ENCODE measurements at regions not wholly inside any gene's neighbourhood (a gene's known extent, or its start where the extent isn't known, plus 50 kb on each side); places are given as distances from the start of the nearest gene placed in this dataset.

GRCh38 chr6:19668710-19669109 lies 168.5 kb upstream of the ID4 start:
- no peaks in the 10 kb centered on the region for H4K20me1 ChIP-seq (ENCODE audit: control insufficient read depth, insufficient read depth)
- POLR2A ChIA-PET, result no interaction called here
- H3K4me2 ChIP-seq (ENCODE audit: control insufficient read depth, insufficient read depth), result no peak overlapping the region
- no TSS peak for BruUV-seq (replicated peaks)
- SMC1A ChIA-PET (ENCODE audit: uncharacterized antibody, unreplicated experiment), result no interaction called here
- no peak for ATAC-seq
- no peak overlapping the region for H3K4me3 ChIP-seq
- RAD21 ChIA-PET (ENCODE audit: unreplicated experiment), result no interaction called here
- H3K9ac ChIP-seq (ENCODE audit: control insufficient read depth, insufficient read depth, low read length), result no peak overlapping the region
- intact Hi-C loops (cut with micrococcal nuclease; ENCODE audit: unreplicated experiment), result no loop called here
- TF ChIP-seq IRF3 (IDR thresholded peaks at IDR 0.05) (no peak), CBX3 (IDR thresholded peaks at IDR 0.05; ENCODE audit: borderline replicate concordance, low read depth) (no peak), NR2C1 (IDR thresholded peaks at IDR 0.05) (no peak), SPI1 (IDR thresholded peaks at IDR 0.05; ENCODE audit: borderline replicate concordance, insufficient read depth, low read depth, low read length) (no peak), STAT1 (conservative IDR thresholded peaks at IDR 0.05) (no peak), MYC (IDR thresholded peaks at IDR 0.05; ENCODE audit: insufficient read depth, insufficient read length, insufficient replicate concordance, low read length, severe bottlenecking) (no peak), EZH2 (IDR thresholded peaks at IDR 0.05; ENCODE audit: borderline replicate concordance, control insufficient read depth, low read depth, low read length) (no peak), PML (IDR thresholded peaks at IDR 0.05; ENCODE audit: low read length) (no peak), TAF1 (IDR thresholded peaks at IDR 0.05; ENCODE audit: borderline replicate concordance, low read depth, low read length) (no peak), ATF7 (IDR thresholded peaks at IDR 0.05; ENCODE audit: low read depth) (no peak), ATF3 (IDR thresholded peaks at IDR 0.05; ENCODE audit: borderline replicate concordance, extremely low read depth, low read depth, low read length) (no peak), RFX5 (IDR thresholded peaks at IDR 0.05; ENCODE audit: low read depth, low read length) (no peak), USF2 (IDR thresholded peaks at IDR 0.05; ENCODE audit: borderline replicate concordance, low read depth, low read length) (no peak), CHD1 (IDR thresholded peaks at IDR 0.05; ENCODE audit: low read depth, low read length) (no peak)
- no peak for DNase-seq (ENCODE audit: low read depth, low spot score)
- H3K4me1 ChIP-seq (ENCODE audit: control insufficient read depth, insufficient read depth, low read length), result no peaks in the 10 kb centered on the region
- no peaks in the 10 kb centered on the region for H3K27me3 ChIP-seq (replicated peaks in 1 of 2; ENCODE audit: control insufficient read depth in 2 of 2, insufficient read depth in 2 of 2, low read length in 1 of 2)
- no peak overlapping the region for H3K27ac ChIP-seq (ENCODE audit: control insufficient read depth, insufficient read depth)
- no peak overlapping the region for H2AFZ ChIP-seq (ENCODE audit: control insufficient read depth, low read depth, low read length)
- FAIRE-seq, result no peak
- H3K9me3 ChIP-seq (replicated peaks; ENCODE audit: control insufficient read depth, insufficient read depth, low read length), result no peaks in the 10 kb centered on the region
- H3K36me3 ChIP-seq (ENCODE audit: control insufficient read depth in 2 of 2, insufficient read depth in 2 of 2, low read length in 1 of 2), result no peaks in the 10 kb centered on the region
- CTCF ChIA-PET, result no interaction called here
- H3K79me2 ChIP-seq (ENCODE audit: control insufficient read depth, insufficient read depth, low read length), result no peaks in the 10 kb centered on the region
- in situ Hi-C loops (cut with MboI), result no loop called here

Measured in GM12878 (cell line).